GM21825 (cell line): ENCODE measurements at regions not wholly inside any gene's neighbourhood (a gene's known extent, or its start where the extent isn't known, plus 50 kb on each side); places are given as distances from the start of the nearest gene placed in this dataset.
"Not testable (repeated sequence)": the region's sequence is repeated elsewhere in the genome, so short reads cannot be mapped to it uniquely, and the experiment has no call there.

Source experiments
- ATAC-seq: cut with Tn5 transposase; IDR thresholded peaks from one replicate; pipeline ENCODE4 v1.9.1; 2021; ENCODE audit warnings: mild to moderate bottlenecking, moderate library complexity; ENCODE audit not compliant: unreplicated experiment

GRCh38 chr15:24733659-24734058 is 58.1 kb downstream of the NPAP1 start:
- ATAC-seq: no peak

GRCh38 chr15:24734396-24734795 is 58.8 kb downstream of the NPAP1 start:
- no peak for ATAC-seq

- ATAC-seq: no peak
These were observed 69.7 kb downstream of the NPAP1 start for GRCh38 chr15:24745290-24745689.

GRCh38 chr15:24746094-24746493 is 70.5 kb downstream of the NPAP1 start:
- ATAC-seq: no peak

GRCh38 chr15:24747376-24747775 is 71.8 kb downstream of the NPAP1 start:
- ATAC-seq: no peak

GRCh38 chr15:24748812-24749439 is 73.4 kb downstream of the NPAP1 start:
- no peak for ATAC-seq

- ATAC-seq: no peak
These were observed 76.8 kb downstream of the NPAP1 start for GRCh38 chr15:24752354-24752753.

GRCh38 chr15:24756101-24756500 is 80.5 kb downstream of the NPAP1 start:
- ATAC-seq: no peak

- no peak for ATAC-seq
These were observed 84.5 kb downstream of the NPAP1 start for GRCh38 chr15:24760066-24760465.

- no peak for ATAC-seq
These were observed 86.2 kb downstream of the NPAP1 start for GRCh38 chr15:24761704-24762302.

- no peak for ATAC-seq
These were observed 88.3 kb downstream of the NPAP1 start for GRCh38 chr15:24763891-24764290.

- ATAC-seq: no peak
These were observed 89.0 kb downstream of the NPAP1 start for GRCh38 chr15:24764375-24765171.

GRCh38 chr15:24766511-24767133 is 91.0 kb downstream of the NPAP1 start:
- no peak for ATAC-seq

GRCh38 chr15:24772266-24772665 is 96.7 kb downstream of the NPAP1 start:
- no peak for ATAC-seq

GRCh38 chr15:24772686-24773373 is 97.3 kb downstream of the NPAP1 start:
- peak; percentile 55 for ATAC-seq

- ATAC-seq: no peak
These were observed 101.7 kb downstream of the NPAP1 start for GRCh38 chr15:24777307-24777706.

GRCh38 chr15:24784506-24784905 is 108.9 kb downstream of the NPAP1 start:
- ATAC-seq: no peak

GRCh38 chr15:24786347-24786746 is 110.8 kb downstream of the NPAP1 start:
- ATAC-seq: no peak

GRCh38 chr15:24802624-24803023 is 127.0 kb downstream of the NPAP1 start:
- not testable (repeated sequence) for ATAC-seq

GRCh38 chr15:24819680-24820079 is 135.1 kb upstream of the SNRPN start:
- ATAC-seq: no peak

GRCh38 chr15:24823473-24823872 is 131.3 kb upstream of the SNRPN start:
- no peak for ATAC-seq
